ENCODE measurements at regions not wholly inside any gene's neighbourhood (a gene's known extent, or its start where the extent isn't known, plus 50 kb on each side); places are given as distances from the start of the nearest gene placed in this dataset.

- no peak for TF ChIP-seq EP300 (IDR thresholded peaks at IDR 0.05)
- TF ChIP-seq, protein P1, sequence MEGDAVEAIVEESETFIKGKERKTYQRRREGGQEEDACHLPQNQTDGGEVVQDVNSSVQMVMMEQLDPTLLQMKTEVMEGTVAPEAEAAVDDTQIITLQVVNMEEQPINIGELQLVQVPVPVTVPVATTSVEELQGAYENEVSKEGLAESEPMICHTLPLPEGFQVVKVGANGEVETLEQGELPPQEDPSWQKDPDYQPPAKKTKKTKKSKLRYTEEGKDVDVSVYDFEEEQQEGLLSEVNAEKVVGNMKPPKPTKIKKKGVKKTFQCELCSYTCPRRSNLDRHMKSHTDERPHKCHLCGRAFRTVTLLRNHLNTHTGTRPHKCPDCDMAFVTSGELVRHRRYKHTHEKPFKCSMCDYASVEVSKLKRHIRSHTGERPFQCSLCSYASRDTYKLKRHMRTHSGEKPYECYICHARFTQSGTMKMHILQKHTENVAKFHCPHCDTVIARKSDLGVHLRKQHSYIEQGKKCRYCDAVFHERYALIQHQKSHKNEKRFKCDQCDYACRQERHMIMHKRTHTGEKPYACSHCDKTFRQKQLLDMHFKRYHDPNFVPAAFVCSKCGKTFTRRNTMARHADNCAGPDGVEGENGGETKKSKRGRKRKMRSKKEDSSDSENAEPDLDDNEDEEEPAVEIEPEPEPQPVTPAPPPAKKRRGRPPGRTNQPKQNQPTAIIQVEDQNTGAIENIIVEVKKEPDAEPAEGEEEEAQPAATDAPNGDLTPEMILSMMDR (IDR thresholded peaks at IDR 0.05) = no peak
These were observed 252.7 kb upstream of the PTER start for GRCh38 chr10:16184096-16184597.

Data from ovary (tissue), 3 donors.